ENCODE measurements at regions not wholly inside any gene's neighbourhood (a gene's known extent, or its start where the extent isn't known, plus 50 kb on each side); places are given as distances from the start of the nearest gene placed in this dataset.

GRCh38 chr13:85632526-85633195 is 166.6 kb downstream of the SLITRK6 start:
- H3K27me3 ChIP-seq (ENCODE audit: insufficient read depth, poor library complexity, severe bottlenecking): no peaks in the 10 kb centered on the region
- no peak overlapping the region for H3K4me3 ChIP-seq (replicated peaks; ENCODE audit: insufficient read depth, low read length)
- no peak for DNase-seq (ENCODE audit: low read depth in 1 of 2, low spot score in 1 of 2)
- no peak overlapping the region for H3K27ac ChIP-seq (replicated peaks)
- TF ChIP-seq, protein P1, sequence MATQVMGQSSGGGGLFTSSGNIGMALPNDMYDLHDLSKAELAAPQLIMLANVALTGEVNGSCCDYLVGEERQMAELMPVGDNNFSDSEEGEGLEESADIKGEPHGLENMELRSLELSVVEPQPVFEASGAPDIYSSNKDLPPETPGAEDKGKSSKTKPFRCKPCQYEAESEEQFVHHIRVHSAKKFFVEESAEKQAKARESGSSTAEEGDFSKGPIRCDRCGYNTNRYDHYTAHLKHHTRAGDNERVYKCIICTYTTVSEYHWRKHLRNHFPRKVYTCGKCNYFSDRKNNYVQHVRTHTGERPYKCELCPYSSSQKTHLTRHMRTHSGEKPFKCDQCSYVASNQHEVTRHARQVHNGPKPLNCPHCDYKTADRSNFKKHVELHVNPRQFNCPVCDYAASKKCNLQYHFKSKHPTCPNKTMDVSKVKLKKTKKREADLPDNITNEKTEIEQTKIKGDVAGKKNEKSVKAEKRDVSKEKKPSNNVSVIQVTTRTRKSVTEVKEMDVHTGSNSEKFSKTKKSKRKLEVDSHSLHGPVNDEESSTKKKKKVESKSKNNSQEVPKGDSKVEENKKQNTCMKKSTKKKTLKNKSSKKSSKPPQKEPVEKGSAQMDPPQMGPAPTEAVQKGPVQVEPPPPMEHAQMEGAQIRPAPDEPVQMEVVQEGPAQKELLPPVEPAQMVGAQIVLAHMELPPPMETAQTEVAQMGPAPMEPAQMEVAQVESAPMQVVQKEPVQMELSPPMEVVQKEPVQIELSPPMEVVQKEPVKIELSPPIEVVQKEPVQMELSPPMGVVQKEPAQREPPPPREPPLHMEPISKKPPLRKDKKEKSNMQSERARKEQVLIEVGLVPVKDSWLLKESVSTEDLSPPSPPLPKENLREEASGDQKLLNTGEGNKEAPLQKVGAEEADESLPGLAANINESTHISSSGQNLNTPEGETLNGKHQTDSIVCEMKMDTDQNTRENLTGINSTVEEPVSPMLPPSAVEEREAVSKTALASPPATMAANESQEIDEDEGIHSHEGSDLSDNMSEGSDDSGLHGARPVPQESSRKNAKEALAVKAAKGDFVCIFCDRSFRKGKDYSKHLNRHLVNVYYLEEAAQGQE (IDR thresholded peaks at IDR 0.05; ENCODE audit: insufficient replicate concordance, low read depth): no peak
- TF ChIP-seq, protein P2, sequence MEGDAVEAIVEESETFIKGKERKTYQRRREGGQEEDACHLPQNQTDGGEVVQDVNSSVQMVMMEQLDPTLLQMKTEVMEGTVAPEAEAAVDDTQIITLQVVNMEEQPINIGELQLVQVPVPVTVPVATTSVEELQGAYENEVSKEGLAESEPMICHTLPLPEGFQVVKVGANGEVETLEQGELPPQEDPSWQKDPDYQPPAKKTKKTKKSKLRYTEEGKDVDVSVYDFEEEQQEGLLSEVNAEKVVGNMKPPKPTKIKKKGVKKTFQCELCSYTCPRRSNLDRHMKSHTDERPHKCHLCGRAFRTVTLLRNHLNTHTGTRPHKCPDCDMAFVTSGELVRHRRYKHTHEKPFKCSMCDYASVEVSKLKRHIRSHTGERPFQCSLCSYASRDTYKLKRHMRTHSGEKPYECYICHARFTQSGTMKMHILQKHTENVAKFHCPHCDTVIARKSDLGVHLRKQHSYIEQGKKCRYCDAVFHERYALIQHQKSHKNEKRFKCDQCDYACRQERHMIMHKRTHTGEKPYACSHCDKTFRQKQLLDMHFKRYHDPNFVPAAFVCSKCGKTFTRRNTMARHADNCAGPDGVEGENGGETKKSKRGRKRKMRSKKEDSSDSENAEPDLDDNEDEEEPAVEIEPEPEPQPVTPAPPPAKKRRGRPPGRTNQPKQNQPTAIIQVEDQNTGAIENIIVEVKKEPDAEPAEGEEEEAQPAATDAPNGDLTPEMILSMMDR (IDR thresholded peaks at IDR 0.05; ENCODE audit: insufficient read depth, low read length): no peak
- TF ChIP-seq GABPA (IDR thresholded peaks at IDR 0.05; ENCODE audit: low read depth): no peak
- TF ChIP-seq POLR2AphosphoS5 (IDR thresholded peaks at IDR 0.05; ENCODE audit: low read depth): no peak
- TF ChIP-seq SPI1 (IDR thresholded peaks at IDR 0.05; ENCODE audit: borderline replicate concordance, low read depth): no peak

GRCh38 chr13:85631801-85632200 is 167.4 kb downstream of the SLITRK6 start:
- Histone ChIP-seq H3K4me3 (replicated peaks; ENCODE audit: insufficient read depth, low read length) (no peak overlapping the region), H3K27ac (replicated peaks) (no peak overlapping the region), H3K27me3 (ENCODE audit: insufficient read depth, poor library complexity, severe bottlenecking) (no peaks in the 10 kb centered on the region)
- no peak for DNase-seq (ENCODE audit: low read depth in 1 of 2, low spot score in 1 of 2)
- TF ChIP-seq, protein P1 (IDR thresholded peaks at IDR 0.05; ENCODE audit: insufficient replicate concordance, low read depth): no peak
- no peak for TF ChIP-seq POLR2AphosphoS5 (IDR thresholded peaks at IDR 0.05; ENCODE audit: low read depth)
- TF ChIP-seq, protein P2 (IDR thresholded peaks at IDR 0.05; ENCODE audit: insufficient read depth, low read length): no peak
- no peak for TF ChIP-seq GABPA (IDR thresholded peaks at IDR 0.05; ENCODE audit: low read depth)
- no peak for TF ChIP-seq SPI1 (IDR thresholded peaks at IDR 0.05; ENCODE audit: borderline replicate concordance, low read depth)

DNA sequence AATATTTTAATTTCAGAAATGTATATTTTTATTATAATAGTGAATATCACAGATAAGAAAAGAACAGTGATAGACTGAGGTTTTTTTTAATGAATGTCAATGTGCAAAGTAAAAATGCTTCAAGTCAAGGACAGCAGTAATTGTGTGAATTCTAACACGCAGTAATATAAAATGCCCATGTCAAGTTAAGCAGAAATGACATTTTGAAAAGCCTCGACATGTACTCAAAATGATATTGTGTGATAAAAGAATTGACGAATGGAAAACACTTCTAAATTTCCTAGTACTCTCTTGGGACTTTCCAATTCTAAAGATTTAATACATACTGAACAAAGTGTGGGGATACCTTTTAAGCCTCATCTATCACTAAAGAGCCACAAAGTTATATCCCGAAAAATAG is 172.6 kb downstream of the SLITRK6 start:
- Histone ChIP-seq H3K27me3 (ENCODE audit: insufficient read depth, poor library complexity, severe bottlenecking) (no peaks in the 10 kb centered on the region), H3K27ac (replicated peaks) (no peak overlapping the region), H3K4me3 (replicated peaks; ENCODE audit: insufficient read depth, low read length) (no peak overlapping the region)
- DNase-seq (ENCODE audit: low read depth in 1 of 2, low spot score in 1 of 2): no peak
- TF ChIP-seq SPI1 (IDR thresholded peaks at IDR 0.05; ENCODE audit: borderline replicate concordance, low read depth) (no peak), GABPA (IDR thresholded peaks at IDR 0.05; ENCODE audit: low read depth) (no peak), POLR2AphosphoS5 (IDR thresholded peaks at IDR 0.05; ENCODE audit: low read depth) (no peak)
- TF ChIP-seq, protein P1 (IDR thresholded peaks at IDR 0.05; ENCODE audit: insufficient replicate concordance, low read depth): no peak
- TF ChIP-seq, protein P2 (IDR thresholded peaks at IDR 0.05; ENCODE audit: insufficient read depth, low read length): no peak
